ENCODE measurements at regions not wholly inside any gene's neighbourhood (a gene's known extent, or its start where the extent isn't known, plus 50 kb on each side); places are given as distances from the start of the nearest gene placed in this dataset.

DNA sequence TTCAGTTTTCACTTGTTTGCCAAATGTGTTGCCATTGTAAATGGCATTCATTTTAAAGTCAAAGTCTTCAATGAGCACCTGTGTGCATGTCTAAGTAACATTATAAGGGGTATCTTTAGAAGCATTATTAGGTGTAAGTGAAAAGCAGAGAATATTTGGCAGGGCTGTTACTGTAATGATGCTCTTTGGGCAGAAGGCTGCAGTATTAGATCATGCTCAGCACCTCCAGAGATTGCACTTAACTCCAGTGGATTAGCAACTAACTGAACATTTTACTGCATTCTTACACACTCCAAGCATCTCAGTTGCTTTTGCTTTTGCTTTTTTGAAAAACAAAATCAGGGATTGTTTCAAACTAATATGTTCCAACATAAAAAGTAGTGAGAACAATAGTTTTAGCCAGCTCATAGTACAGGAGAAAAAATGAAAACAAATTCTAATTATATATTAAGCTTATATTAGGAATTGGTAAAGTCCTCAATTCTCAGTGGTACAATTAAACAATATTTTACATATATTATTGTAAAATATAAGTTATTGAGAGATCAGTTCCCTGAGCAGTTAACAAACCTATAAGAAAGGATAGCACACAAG, 1740.9 kb upstream of the CDH9 start:
- intact Hi-C loops (cut with micrococcal nuclease), result no loop called here
- Histone ChIP-seq H3K36me3 (ENCODE audit: control insufficient read depth, insufficient read depth, low read length) (no peaks in the 10 kb centered on the region), H3K4me1 (ENCODE audit: control insufficient read depth, insufficient read depth, low read length) (no peaks in the 10 kb centered on the region), H3K9me3 (ENCODE audit: control insufficient read depth, insufficient read depth, low read length) (peaks cover 5% of the 10 kb centered on the region), H3K27ac (ENCODE audit: low read length) (no peak overlapping the region), H3K27me3 (ENCODE audit: control insufficient read depth, insufficient read depth, low read length) (no peaks in the 10 kb centered on the region), H3K4me3 (ENCODE audit: low read length) (no peak overlapping the region)
- peaks cover 7 to 15% of the 10 kb centered on the region in 2 donors for H3K9me3 Mint-ChIP-seq
- no peaks in the 10 kb centered on the region for H3K36me3 Mint-ChIP-seq
- no peaks in the 10 kb centered on the region for H3K27me3 Mint-ChIP-seq (ENCODE audit: low read depth in 2 of 2)
- no peak overlapping the region for H3K4me3 Mint-ChIP-seq
- H3K27ac Mint-ChIP-seq, result no peak overlapping the region
- DNase-seq, result no peak
- TF ChIP-seq, protein P1, sequence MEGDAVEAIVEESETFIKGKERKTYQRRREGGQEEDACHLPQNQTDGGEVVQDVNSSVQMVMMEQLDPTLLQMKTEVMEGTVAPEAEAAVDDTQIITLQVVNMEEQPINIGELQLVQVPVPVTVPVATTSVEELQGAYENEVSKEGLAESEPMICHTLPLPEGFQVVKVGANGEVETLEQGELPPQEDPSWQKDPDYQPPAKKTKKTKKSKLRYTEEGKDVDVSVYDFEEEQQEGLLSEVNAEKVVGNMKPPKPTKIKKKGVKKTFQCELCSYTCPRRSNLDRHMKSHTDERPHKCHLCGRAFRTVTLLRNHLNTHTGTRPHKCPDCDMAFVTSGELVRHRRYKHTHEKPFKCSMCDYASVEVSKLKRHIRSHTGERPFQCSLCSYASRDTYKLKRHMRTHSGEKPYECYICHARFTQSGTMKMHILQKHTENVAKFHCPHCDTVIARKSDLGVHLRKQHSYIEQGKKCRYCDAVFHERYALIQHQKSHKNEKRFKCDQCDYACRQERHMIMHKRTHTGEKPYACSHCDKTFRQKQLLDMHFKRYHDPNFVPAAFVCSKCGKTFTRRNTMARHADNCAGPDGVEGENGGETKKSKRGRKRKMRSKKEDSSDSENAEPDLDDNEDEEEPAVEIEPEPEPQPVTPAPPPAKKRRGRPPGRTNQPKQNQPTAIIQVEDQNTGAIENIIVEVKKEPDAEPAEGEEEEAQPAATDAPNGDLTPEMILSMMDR (IDR thresholded peaks at IDR 0.05), result no peak
- no peak for ATAC-seq
- H3K4me1 Mint-ChIP-seq, result no peaks in the 10 kb centered on the region

DNA sequence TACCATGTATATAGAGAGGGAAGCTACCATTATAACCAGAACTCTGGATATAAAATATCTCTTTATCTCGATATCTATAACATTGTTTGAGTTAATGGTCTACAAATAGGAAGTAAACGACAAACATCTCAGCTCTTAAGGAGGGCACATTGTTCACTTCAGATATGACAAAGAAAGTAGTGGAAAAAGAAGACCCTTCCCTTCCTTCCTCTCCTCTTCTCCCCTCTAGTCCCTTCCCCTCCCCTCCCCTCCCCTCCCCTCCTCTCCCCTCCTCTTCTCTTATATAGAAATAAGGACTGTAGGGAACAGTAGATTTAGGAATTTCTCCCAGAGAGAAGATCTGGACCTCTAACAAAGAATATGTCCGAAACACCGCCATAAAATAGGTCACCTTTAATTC, 1731.9 kb upstream of the CDH9 start:
- no peaks in the 10 kb centered on the region for H3K4me1 Mint-ChIP-seq
- intact Hi-C loops (cut with micrococcal nuclease), result no loop called here
- ATAC-seq, result no peak

DNA sequence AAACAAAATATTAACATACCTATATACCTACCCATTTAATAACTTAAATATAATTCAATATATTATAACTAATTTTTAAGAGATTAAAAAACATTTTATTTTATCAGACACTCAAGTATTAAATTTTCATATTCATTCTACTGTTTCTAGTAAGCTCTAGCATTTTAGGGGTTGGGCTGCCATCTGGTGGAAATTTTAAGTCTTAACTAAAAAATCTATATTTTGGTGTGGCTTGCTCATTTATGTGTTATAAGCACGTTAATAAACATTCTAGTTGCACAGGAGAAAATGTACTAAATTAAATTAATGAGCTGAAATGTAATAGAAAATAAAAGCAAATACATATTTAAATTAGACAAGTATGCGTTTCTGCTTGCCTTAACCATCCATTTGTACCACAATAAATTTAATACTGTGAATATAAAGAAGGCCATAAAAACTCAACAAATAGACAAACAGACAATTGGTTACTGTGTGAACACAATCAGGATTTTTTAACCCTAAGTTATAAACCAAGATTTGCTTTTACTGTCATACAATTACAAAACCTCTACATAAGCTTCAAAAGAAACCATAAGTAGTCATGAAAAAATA, 1728.3 kb upstream of the CDH9 start:
- Histone ChIP-seq H3K36me3 (ENCODE audit: control insufficient read depth, insufficient read depth, low read length) (no peaks in the 10 kb centered on the region), H3K4me1 (ENCODE audit: control insufficient read depth, insufficient read depth, low read length) (no peaks in the 10 kb centered on the region), H3K4me3 (ENCODE audit: low read length) (no peak overlapping the region), H3K9me3 (ENCODE audit: control insufficient read depth, insufficient read depth, low read length) (no peaks in the 10 kb centered on the region), H3K27me3 (ENCODE audit: control insufficient read depth, insufficient read depth, low read length) (no peaks in the 10 kb centered on the region), H3K27ac (ENCODE audit: low read length) (no peak overlapping the region)
- intact Hi-C loops (cut with micrococcal nuclease), result no loop called here
- Mint-ChIP-seq H3K27ac (no peak overlapping the region), H3K4me1 (no peaks in the 10 kb centered on the region), H3K36me3 (no peaks in the 10 kb centered on the region), H3K4me3 (no peak overlapping the region), H3K9me3 (peaks cover 10 to 13% of the 10 kb centered on the region in 2 donors), H3K27me3 (ENCODE audit: low read depth in 2 of 2) (no peaks in the 10 kb centered on the region)
- DNase-seq, result no peak
- no CpG with 5 or more reads among the region's 2 CpGs for WGBS (ENCODE audit: insufficient coverage)
- TF ChIP-seq, protein P1 (IDR thresholded peaks at IDR 0.05), result no peak
- no peak for ATAC-seq

More for the DNA sequence above, 1731.9 kb upstream of the CDH9 start:
- Mint-ChIP-seq H3K9me3 (peaks cover 5 to 13% of the 10 kb centered on the region in 2 donors), H3K27ac (no peak overlapping the region), H3K36me3 (no peaks in the 10 kb centered on the region), H3K4me3 (no peak overlapping the region), H3K27me3 (ENCODE audit: low read depth in 2 of 2) (no peaks in the 10 kb centered on the region)
- Histone ChIP-seq H3K4me1 (ENCODE audit: control insufficient read depth, insufficient read depth, low read length) (no peaks in the 10 kb centered on the region), H3K9me3 (ENCODE audit: control insufficient read depth, insufficient read depth, low read length) (no peaks in the 10 kb centered on the region), H3K4me3 (ENCODE audit: low read length) (no peak overlapping the region), H3K36me3 (ENCODE audit: control insufficient read depth, insufficient read depth, low read length) (no peaks in the 10 kb centered on the region), H3K27me3 (ENCODE audit: control insufficient read depth, insufficient read depth, low read length) (no peaks in the 10 kb centered on the region), H3K27ac (ENCODE audit: low read length) (no peak overlapping the region)
- TF ChIP-seq, protein P1 (IDR thresholded peaks at IDR 0.05), result no peak
- DNase-seq, result no peak
- 70% methylated on average over 2 of the region's 4 CpGs for WGBS (ENCODE audit: insufficient coverage)

DNA sequence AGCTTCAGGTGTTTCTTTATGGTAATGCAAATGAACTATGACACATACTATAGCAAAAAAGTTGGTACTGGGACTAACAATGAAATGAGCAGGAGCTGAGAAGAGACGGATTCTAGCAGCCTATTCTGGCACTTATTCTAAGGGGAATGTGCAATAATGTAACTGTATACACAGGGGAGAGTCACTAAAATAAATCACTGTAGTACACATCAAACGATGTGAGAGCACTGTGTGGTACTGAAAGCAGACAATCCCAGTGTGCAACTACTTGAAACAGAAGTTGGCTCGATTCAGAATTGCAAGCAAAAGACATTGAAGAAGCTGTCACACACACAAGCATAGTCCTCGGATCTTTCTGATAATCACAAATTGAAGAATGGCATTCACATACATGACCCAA, 1713.0 kb upstream of the CDH9 start:
- no peaks in the 10 kb centered on the region for H3K36me3 ChIP-seq (ENCODE audit: control insufficient read depth, insufficient read depth, low read length)
- intact Hi-C loops (cut with micrococcal nuclease), result no loop called here
- Mint-ChIP-seq H3K36me3 (no peaks in the 10 kb centered on the region), H3K9me3 (peaks cover 23 to 40% of the 10 kb centered on the region in 2 donors), H3K27ac (no peak overlapping the region), H3K4me1 (no peaks in the 10 kb centered on the region), H3K27me3 (ENCODE audit: low read depth in 2 of 2) (no peaks in the 10 kb centered on the region), H3K4me3 (no peak overlapping the region)
- TF ChIP-seq, protein P1 (IDR thresholded peaks at IDR 0.05), result no peak
- ATAC-seq (no peak), DNase-seq (no peak)
- H3K27ac ChIP-seq (ENCODE audit: low read length), result no peak overlapping the region
- H3K4me1 ChIP-seq (ENCODE audit: control insufficient read depth, insufficient read depth, low read length), result no peaks in the 10 kb centered on the region
- WGBS (ENCODE audit: insufficient coverage), result 85% methylated on average over 4 of the region's 4 CpGs
- no peak overlapping the region for H3K4me3 ChIP-seq (ENCODE audit: low read length)
- H3K27me3 ChIP-seq (ENCODE audit: control insufficient read depth, insufficient read depth, low read length), result no peaks in the 10 kb centered on the region
- no peaks in the 10 kb centered on the region for H3K9me3 ChIP-seq (ENCODE audit: control insufficient read depth, insufficient read depth, low read length)
